K562 (cell line): ENCODE measurements at regions not wholly inside any gene's neighbourhood (a gene's known extent, or its start where the extent isn't known, plus 50 kb on each side); places are given as distances from the start of the nearest gene placed in this dataset.

Experiments
- MYNN ChIP-seq, 2 experiments: sonication (generic); formaldehyde crosslinking in 1 of 2; IDR thresholded peaks; 2 replicates each; pipeline versions ENCODE4 v1.5.0 to v1.6.1; 2016 to 2020; ENCODE audit warnings: antibody characterized with exemption in 1 of 2, missing genetic modification reagents in 1 of 2
- NR1H2 ChIP-seq: sonication (generic); formaldehyde crosslinking; IDR thresholded peaks from 2 replicates; pipeline ENCODE4 v1.4.0; 2020; ENCODE audit warnings: mild to moderate bottlenecking, missing genetic modification reagents
- SNRNP70 ChIP-seq: fragments of 200-400 bp; formaldehyde crosslinking; optimal IDR thresholded peaks from 2 replicates; pipeline ENCODE3; 2017; ENCODE audit warnings: low read depth, low read length
- ZNF274 ChIP-seq: IDR thresholded peaks from 2 replicates; pipeline ENCODE4 v1.6.1; 2011; ENCODE audit warnings: low read depth, mild to moderate bottlenecking, low read length, moderate library complexity, borderline replicate concordance
- TF ChIP-seq, protein P1 (sequence below): sonication (generic); formaldehyde crosslinking; IDR thresholded peaks from 2 replicates; pipeline ENCODE4 v1.8.1; 2023; ENCODE audit warnings: mild to moderate bottlenecking, missing genetic modification reagents
- TF ChIP-seq, protein P2 (sequence below): fragments of 450-650 bp; IDR thresholded peaks from 2 replicates; pipeline ENCODE4 v1.6.1; 2016; ENCODE audit warnings: low read depth
- TF ChIP-seq, protein P3 (sequence below): fragments of 200-800 bp; sonication (Bioruptor generic); IDR thresholded peaks from 2 replicates; pipeline ENCODE4 v1.6.1; 2017; ENCODE audit warnings: missing genetic modification characterization, missing compliant biosample characterization

DNA sequence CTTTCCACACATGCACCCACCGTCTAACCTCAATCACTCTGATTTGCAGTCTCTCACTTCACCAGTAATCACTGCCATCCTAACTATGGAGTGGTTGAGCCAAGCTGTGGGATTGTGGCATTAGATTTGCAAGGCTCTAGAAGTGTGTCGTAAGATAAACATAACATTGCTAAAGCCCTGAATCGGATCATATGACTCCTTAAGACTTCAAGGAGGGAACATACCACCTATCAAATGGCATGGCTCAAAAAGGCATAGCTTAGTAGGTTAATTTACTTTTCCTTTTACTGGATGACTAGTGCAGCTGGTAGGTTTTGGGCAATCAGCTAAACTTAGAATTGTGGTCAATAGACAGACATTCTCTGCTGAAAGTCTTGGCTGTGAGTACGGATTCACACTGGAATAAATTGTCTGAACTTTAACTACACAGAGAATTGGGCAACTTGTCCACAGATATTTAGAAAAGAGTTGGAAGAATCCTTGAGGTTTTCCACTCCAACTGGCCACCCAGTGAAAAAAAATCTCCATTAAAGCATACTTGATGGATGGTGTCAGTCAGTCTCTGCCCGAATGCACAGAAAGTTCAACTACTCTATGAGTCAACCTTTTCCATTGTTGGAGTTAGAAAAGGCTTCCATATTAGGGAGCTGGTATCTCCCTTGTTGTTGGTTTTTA is 476.7 kb upstream of the CBLB start (continued):
- TF ChIP-seq NR1H2 (CRISPR knock-in tag) (no peak), ZNF274 (no peak), SNRNP70 (no peak), MYNN (IDR thresholded peaks at IDR 0.05) (no peak), MYNN (CRISPR knock-in tag; IDR thresholded peaks at IDR 0.05) (no peak)
- TF ChIP-seq, protein P1, sequence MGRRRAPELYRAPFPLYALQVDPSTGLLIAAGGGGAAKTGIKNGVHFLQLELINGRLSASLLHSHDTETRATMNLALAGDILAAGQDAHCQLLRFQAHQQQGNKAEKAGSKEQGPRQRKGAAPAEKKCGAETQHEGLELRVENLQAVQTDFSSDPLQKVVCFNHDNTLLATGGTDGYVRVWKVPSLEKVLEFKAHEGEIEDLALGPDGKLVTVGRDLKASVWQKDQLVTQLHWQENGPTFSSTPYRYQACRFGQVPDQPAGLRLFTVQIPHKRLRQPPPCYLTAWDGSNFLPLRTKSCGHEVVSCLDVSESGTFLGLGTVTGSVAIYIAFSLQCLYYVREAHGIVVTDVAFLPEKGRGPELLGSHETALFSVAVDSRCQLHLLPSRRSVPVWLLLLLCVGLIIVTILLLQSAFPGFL (CRISPR knock-in tag), result no peak
- TF ChIP-seq, protein P2, sequence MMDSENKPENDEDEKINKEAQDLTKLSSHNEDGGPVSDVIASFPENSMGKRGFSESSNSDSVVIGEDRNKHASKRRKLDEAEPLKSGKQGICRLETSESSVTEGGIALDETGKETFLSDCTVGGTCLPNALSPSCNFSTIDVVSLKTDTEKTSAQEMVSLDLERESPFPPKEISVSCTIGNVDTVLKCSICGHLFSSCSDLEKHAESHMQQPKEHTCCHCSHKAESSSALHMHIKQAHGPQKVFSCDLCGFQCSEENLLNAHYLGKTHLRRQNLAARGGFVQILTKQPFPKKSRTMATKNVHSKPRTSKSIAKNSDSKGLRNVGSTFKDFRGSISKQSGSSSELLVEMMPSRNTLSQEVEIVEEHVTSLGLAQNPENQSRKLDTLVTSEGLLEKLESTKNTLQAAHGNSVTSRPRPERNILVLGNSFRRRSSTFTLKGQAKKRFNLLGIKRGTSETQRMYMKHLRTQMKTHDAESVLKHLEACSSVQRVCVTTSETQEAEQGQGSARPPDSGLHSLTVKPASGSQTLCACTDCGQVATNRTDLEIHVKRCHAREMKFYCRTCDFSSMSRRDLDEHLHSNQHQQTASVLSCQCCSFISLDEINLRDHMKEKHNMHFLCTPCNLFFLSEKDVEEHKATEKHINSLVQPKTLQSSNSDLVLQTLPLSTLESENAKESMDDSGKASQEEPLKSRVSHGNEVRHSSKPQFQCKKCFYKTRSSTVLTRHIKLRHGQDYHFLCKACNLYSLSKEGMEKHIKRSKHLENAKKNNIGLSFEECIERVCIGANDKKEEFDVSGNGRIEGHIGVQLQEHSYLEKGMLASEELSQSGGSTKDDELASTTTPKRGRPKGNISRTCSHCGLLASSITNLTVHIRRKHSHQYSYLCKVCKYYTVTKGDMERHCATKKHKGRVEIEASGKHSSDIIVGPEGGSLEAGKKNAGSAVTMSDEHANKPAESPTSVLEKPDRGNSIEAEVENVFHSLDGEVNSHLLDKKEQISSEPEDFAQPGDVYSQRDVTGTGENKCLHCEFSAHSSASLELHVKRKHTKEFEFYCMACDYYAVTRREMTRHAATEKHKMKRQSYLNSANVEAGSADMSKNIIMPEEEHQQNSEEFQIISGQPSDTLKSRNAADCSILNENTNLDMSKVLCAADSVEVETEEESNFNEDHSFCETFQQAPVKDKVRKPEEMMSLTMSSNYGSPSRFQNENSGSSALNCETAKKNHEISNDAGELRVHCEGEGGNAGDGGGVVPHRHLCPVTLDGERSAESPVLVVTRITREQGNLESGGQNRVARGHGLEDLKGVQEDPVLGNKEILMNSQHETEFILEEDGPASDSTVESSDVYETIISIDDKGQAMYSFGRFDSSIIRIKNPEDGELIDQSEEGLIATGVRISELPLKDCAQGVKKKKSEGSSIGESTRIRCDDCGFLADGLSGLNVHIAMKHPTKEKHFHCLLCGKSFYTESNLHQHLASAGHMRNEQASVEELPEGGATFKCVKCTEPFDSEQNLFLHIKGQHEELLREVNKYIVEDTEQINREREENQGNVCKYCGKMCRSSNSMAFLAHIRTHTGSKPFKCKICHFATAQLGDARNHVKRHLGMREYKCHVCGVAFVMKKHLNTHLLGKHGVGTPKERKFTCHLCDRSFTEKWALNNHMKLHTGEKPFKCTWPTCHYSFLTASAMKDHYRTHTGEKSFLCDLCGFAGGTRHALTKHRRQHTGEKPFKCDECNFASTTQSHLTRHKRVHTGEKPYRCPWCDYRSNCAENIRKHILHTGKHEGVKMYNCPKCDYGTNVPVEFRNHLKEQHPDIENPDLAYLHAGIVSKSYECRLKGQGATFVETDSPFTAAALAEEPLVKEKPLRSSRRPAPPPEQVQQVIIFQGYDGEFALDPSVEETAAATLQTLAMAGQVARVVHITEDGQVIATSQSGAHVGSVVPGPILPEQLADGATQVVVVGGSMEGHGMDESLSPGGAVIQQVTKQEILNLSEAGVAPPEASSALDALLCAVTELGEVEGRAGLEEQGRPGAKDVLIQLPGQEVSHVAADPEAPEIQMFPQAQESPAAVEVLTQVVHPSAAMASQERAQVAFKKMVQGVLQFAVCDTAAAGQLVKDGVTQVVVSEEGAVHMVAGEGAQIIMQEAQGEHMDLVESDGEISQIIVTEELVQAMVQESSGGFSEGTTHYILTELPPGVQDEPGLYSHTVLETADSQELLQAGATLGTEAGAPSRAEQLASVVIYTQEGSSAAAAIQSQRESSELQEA, result no peak
- TF ChIP-seq, protein P3, sequence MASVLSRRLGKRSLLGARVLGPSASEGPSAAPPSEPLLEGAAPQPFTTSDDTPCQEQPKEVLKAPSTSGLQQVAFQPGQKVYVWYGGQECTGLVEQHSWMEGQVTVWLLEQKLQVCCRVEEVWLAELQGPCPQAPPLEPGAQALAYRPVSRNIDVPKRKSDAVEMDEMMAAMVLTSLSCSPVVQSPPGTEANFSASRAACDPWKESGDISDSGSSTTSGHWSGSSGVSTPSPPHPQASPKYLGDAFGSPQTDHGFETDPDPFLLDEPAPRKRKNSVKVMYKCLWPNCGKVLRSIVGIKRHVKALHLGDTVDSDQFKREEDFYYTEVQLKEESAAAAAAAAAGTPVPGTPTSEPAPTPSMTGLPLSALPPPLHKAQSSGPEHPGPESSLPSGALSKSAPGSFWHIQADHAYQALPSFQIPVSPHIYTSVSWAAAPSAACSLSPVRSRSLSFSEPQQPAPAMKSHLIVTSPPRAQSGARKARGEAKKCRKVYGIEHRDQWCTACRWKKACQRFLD (CRISPR knock-in tag), result no peak
